Right forelimb (tissue), 1 donor: ENCODE measurements at regions not wholly inside any gene's neighbourhood (a gene's known extent, or its start where the extent isn't known, plus 50 kb on each side); places are given as distances from the start of the nearest gene placed in this dataset.

Source experiments
- DNase-seq: peaks from one replicate; pipeline ENCODE4 v3.0.0-alpha.2; 2018

GRCh38 chr18:54532962-54533361, 58.1 kb upstream of the DYNAP start:
- no peak for DNase-seq
